ENCODE measurements at regions not wholly inside any gene's neighbourhood (a gene's known extent, or its start where the extent isn't known, plus 50 kb on each side); places are given as distances from the start of the nearest gene placed in this dataset.
"Not testable (repeated sequence)": the region's sequence is repeated elsewhere in the genome, so short reads cannot be mapped to it uniquely, and the experiment has no call there.

- in situ Hi-C loops (cut with HindIII; ENCODE audit: low sequenced_read_pairs) = no loop called here
- DNase-seq (ENCODE audit: low spot score) = no peak
These were observed 222.7 kb downstream of the CYB561 start for GRCh38 chr17:63223212-63223911.

DNA sequence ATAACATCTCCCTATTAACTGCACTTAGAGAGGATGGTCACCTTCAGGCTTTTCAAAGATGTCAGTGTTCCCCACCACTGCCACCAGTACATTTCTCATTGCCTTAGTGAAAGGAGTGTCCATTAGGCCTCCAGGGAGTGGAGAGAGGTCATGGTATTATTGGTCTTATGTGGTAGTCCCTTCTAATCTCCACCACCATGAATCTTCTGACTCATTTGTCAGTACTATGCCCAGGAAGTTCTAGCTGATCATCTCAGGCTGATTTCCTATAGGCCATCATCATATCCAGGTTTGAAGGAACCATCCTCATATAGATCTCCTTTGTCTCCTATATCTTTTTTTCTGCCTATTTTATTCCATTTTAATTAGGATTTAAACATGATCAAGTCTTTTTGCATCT is 221.5 kb downstream of the CYB561 start:
- DNase-seq (ENCODE audit: low spot score) = no peak
- in situ Hi-C loops (cut with HindIII; ENCODE audit: low sequenced_read_pairs) = no loop called here

- DNase-seq (ENCODE audit: low spot score); in situ Hi-C loops (cut with HindIII; ENCODE audit: low sequenced_read_pairs): not testable (repeated sequence)
These were observed 219.4 kb downstream of the CYB561 start for GRCh38 chr17:63226720-63227119.

- in situ Hi-C loops (cut with HindIII; ENCODE audit: low sequenced_read_pairs); DNase-seq (ENCODE audit: low spot score): not testable (repeated sequence)
These were observed 215.0 kb downstream of the CYB561 start for GRCh38 chr17:63231015-63231620.

DNA sequence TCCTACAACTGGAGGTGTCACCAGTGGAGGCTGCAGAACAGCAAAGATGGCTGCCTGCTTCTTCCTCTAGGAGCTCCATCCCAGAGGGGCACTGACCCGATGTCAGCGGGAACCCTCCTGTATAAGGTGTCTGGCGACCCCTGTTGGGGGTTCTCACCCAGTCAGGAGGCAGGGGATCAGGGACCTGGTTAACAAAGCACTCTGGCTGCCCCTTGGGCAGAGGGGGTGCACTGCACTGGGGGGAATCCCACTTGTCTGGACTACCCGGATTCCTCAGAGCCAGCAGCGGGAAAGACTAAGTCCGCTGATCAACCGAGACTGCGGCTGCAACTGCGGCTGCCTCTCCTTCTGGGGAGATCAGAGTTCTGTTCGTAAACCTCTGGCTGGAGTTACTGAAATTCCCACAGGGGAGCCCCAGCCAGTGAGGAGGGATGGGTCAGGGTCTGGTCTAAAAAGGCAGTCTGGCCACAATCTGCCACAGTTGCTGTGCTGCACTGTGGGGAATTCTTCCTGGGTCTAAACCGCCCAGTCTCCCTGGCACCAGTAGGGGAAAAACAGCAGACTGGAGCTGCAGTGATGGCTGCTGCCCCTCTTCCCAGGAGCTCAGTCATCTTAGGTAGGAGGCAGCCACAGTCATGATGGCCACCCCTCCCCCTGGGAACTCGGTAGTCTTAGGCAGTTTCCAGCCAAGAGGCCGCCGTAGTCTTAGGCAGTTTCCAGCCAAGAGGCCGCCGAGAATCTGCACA is 213.4 kb downstream of the CYB561 start:
- in situ Hi-C loops (cut with HindIII; ENCODE audit: low sequenced_read_pairs) = no loop called here
- no peak for DNase-seq (ENCODE audit: low spot score)

GRCh38 chr17:63240106-63240505 is 206.0 kb downstream of the CYB561 start:
- in situ Hi-C loops (cut with HindIII; ENCODE audit: low sequenced_read_pairs) = no loop called here

GRCh38 chr17:63246344-63246743 is 199.8 kb downstream of the CYB561 start:
- in situ Hi-C loops (cut with HindIII; ENCODE audit: low sequenced_read_pairs) = no loop called here
- DNase-seq (ENCODE audit: low spot score) = no peak

More at GRCh38 chr17:63240106-63240505, 206.0 kb downstream of the CYB561 start:
- no peak for DNase-seq (ENCODE audit: low spot score)

GRCh38 chr17:63247706-63248105 is 198.4 kb downstream of the CYB561 start:
- in situ Hi-C loops (cut with HindIII; ENCODE audit: low sequenced_read_pairs) = no loop called here

DNA sequence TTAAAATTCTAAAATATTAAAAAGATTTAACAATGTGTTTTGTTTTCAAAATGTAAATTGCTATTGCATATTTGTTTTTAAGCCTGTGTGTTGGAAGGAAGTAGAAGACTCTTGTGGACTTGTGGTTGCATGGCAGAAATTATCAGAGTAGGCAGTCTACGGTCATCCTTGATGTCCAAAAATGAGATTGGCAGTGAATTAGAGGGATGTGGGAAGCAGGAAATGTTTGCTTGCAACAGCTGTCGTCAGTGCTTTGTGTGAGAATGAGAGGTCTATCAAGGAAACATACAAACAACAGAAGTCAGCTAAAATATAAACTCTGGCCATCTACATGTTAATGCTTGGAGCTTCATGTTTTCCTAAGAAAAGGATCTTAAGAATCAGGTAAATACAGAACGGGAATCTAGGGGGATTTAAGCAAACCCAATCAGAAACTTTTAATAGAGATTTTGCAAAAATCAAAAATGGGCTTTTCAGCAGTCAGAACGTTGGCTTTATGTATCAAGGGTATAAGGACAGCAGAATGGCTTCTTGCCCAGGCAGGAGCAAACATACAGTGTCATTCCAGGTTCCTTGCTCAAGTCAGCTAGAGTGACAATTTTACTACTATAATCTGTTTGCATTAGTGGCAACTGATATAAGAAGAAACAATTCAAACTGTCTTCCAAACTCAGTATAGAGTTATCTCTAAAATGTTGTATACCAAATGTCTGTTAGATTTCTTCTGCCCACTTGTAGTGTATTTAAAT is 196.7 kb downstream of the CYB561 start:
- DNase-seq (ENCODE audit: low spot score) = peak; percentile 7
- in situ Hi-C loops (cut with HindIII; ENCODE audit: low sequenced_read_pairs) = no loop called here

More at GRCh38 chr17:63247706-63248105, 198.4 kb downstream of the CYB561 start:
- no peak for DNase-seq (ENCODE audit: low spot score)

DNA sequence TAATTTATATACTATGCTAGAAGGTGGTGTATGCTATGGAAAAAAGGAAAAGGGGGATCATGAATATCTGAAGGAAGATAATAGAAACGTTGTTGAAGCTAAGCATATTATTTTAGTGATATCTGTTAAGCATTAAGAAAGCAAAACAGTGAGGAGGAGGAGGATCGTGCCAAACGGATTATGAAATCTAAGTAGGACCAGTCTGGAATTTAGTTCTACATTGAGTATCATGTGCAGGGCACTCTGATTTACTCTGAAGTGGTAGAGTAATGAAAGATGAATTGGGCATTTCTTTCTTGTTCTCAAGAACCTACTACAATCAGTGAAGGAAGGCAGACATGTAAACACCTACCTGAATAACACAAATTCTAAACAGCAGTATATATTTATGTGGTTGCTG is 195.3 kb downstream of the CYB561 start:
- DNase-seq (ENCODE audit: low spot score) = no peak
- in situ Hi-C loops (cut with HindIII; ENCODE audit: low sequenced_read_pairs) = no loop called here

GRCh38 chr17:63258785-63259184 is 187.3 kb downstream of the CYB561 start:
- DNase-seq (ENCODE audit: low spot score) = no peak
- in situ Hi-C loops (cut with HindIII; ENCODE audit: low sequenced_read_pairs) = no loop called here

GRCh38 chr17:63262751-63263476 is 183.2 kb downstream of the CYB561 start:
- in situ Hi-C loops (cut with HindIII; ENCODE audit: low sequenced_read_pairs) = no loop called here
- DNase-seq (ENCODE audit: low spot score) = no peak

GRCh38 chr17:63265526-63265925 is 180.6 kb downstream of the CYB561 start:
- no peak for DNase-seq (ENCODE audit: low spot score)
- in situ Hi-C loops (cut with HindIII; ENCODE audit: low sequenced_read_pairs) = no loop called here

DNA sequence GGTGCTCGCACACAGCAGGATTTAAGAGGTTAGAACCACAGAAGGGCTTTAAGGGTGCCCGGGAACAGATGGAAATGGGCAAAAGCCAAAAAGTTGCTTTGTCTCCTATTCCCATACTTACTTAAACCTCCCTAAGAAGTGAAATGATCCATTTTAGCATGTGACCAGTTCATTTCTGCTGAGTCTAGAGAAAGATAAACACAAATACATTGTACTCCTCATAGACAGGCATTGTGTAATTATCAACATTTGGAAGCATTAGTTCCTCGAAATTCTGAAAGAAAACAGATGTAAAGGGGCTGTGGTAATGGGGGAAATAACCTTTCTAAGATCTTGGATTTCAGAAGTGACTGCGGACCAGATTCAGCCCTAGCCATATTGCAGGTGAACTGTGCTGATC is 178.3 kb downstream of the CYB561 start:
- in situ Hi-C loops (cut with HindIII; ENCODE audit: low sequenced_read_pairs) = no loop called here
- DNase-seq (ENCODE audit: low spot score) = no peak

DNA sequence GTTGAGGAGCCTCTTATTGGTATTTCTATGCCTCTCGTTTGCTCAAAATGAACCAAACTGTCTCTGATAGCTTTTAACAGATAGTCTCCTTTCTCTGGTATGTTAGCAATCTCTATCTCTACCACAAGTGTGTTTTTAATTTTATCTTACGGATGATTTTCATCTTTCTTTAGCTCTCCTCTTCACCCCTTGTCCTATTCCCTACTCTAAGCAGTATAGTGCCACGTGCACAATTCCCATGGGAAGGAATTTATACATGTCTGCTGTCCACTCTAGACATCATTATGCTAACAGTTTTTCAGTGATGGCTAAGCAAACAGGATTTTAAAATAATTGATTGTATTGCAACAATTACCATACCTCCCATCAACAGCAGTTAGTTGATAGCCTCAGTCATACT is 177.3 kb downstream of the CYB561 start:
- in situ Hi-C loops (cut with HindIII; ENCODE audit: low sequenced_read_pairs) = no loop called here
- DNase-seq (ENCODE audit: low spot score) = no peak

- DNase-seq (ENCODE audit: low spot score) = no peak
- in situ Hi-C loops (cut with HindIII; ENCODE audit: low sequenced_read_pairs) = no loop called here
These were observed 175.5 kb downstream of the CYB561 start for GRCh38 chr17:63270610-63271009.

DNA sequence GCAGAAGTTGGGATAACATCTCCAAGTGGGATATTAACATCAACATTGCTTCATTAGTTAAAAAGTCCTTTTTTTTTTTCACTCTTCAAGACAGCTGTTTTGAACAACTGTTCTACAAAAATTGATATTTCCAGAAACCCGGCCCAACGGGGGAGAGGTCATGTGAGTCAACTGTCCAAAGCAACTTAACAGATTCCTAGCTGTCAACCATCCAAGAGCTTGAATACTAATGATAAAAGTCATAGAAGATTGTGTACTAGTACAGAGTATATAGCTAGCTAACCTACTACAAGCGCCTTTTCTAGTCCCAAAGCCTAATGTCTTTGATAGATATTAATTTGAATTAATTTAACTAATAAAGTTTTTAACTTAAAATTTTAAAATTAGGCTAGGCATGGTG is 172.0 kb downstream of the CYB561 start:
- in situ Hi-C loops (cut with HindIII; ENCODE audit: low sequenced_read_pairs) = no loop called here
- DNase-seq (ENCODE audit: low spot score) = no peak

GRCh38 chr17:63275318-63275970 is 170.7 kb downstream of the CYB561 start:
- DNase-seq (ENCODE audit: low spot score) = no peak
- in situ Hi-C loops (cut with HindIII; ENCODE audit: low sequenced_read_pairs) = no loop called here

All from G401 (cell line).